ENCODE measurements at regions not wholly inside any gene's neighbourhood (a gene's known extent, or its start where the extent isn't known, plus 50 kb on each side); places are given as distances from the start of the nearest gene placed in this dataset.

DNA sequence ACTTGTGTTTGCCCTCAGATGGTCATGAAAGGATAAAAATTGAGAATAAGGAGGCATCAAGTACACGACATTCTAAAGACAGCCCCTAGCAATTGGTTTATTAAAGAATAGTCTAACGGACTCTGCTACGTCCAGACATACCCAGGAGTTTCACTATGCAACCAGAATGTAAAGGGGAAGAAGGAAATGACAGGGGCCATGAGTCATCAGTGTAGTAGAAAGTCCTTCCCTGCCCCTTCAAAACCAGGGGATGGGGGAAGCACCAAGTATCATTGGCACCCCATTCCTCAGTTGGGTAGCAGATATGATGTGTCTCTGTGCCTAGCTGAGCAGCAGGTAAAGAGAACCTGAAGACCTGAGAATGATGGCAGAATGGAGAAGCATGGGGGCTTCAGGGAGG lies 367.4 kb downstream of the IL20RB start:
- DNase-seq (ENCODE audit: low read depth in 1 of 2, low spot score in 1 of 2) = no peak
- TF ChIP-seq HOXB5 (CRISPR knock-in tag; IDR thresholded peaks at IDR 0.05) (no peak), RARB (CRISPR knock-in tag; IDR thresholded peaks at IDR 0.05) (no peak), EHMT2 (IDR thresholded peaks at IDR 0.05; ENCODE audit: low read depth) (no peak), TFCP2L1 (CRISPR knock-in tag; IDR thresholded peaks at IDR 0.05) (no peak), TP53 (CRISPR knock-in tag; IDR thresholded peaks at IDR 0.05) (no peak), RNF2 (IDR thresholded peaks at IDR 0.05; ENCODE audit: borderline replicate concordance, low read depth) (no peak)
- ATAC-seq = no peak
- Histone ChIP-seq H3K4me2 (no peak overlapping the region), H3K4me3 (no peak overlapping the region), H3K4me1 (no peaks in the 10 kb centered on the region), H3K9me3 (no peaks in the 10 kb centered on the region), H3K27ac (no peak overlapping the region)
- WGBS (ENCODE audit: missing lambda C conversion rate) = 0% methylated on average over 3 of the region's 3 CpGs
- no peak for FAIRE-seq
- ChIA-PET POLR2A (no interaction called here), CTCF (no interaction called here)

DNA sequence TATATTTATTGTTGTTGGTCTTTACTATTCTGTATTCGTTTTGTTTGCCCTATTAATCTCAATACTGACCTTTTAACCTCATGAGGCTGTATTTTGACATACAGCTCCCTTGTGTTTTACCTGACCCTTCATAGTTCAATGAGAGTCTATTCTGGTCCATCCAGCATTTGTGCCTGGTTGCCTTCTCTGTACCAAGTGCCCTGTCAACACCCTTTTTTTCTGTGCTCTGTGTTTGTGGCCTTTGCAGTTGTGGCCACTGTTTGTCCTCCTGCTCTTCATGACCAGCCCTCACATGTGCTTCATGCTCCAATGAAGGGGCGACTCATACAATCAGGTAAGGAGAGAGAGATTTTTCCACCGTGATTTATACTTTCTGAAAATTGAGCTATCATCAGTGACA lies 368.2 kb downstream of the IL20RB start:
- POLR2A ChIA-PET = no interaction called here
- Histone ChIP-seq H3K4me2 (no peak overlapping the region), H3K27ac (no peak overlapping the region), H3K4me3 (no peak overlapping the region), H3K4me1 (no peaks in the 10 kb centered on the region), H3K9me3 (no peaks in the 10 kb centered on the region)
- 0% methylated on average over 3 of the region's 3 CpGs for WGBS (ENCODE audit: missing lambda C conversion rate)
- TF ChIP-seq FOSB (CRISPR knock-in tag; IDR thresholded peaks at IDR 0.05) (no peak), HDAC2 (IDR thresholded peaks at IDR 0.05) (no peak), JUN (IDR thresholded peaks at IDR 0.05) (no peak), ZFP36 (IDR thresholded peaks at IDR 0.05; ENCODE audit: borderline replicate concordance, partially characterized antibody) (no peak), TP53 (CRISPR knock-in tag; IDR thresholded peaks at IDR 0.05) (no peak), POLR2A (IDR thresholded peaks at IDR 0.05; ENCODE audit: low read length) (no peak), RAD21 (conservative IDR thresholded peaks at IDR 0.05 in 1 of 2, IDR thresholded peaks at IDR 0.05 in 1 of 2) (no peak), RFX5 (IDR thresholded peaks at IDR 0.05) (no peak), RNF2 (IDR thresholded peaks at IDR 0.05; ENCODE audit: borderline replicate concordance, low read depth) (no peak), EHMT2 (IDR thresholded peaks at IDR 0.05; ENCODE audit: low read depth) (no peak), ZNF302 (CRISPR knock-in tag; IDR thresholded peaks at IDR 0.05) (no peak), FOXS1 (CRISPR knock-in tag; IDR thresholded peaks at IDR 0.05) (no peak)
- TF ChIP-seq, protein P1, sequence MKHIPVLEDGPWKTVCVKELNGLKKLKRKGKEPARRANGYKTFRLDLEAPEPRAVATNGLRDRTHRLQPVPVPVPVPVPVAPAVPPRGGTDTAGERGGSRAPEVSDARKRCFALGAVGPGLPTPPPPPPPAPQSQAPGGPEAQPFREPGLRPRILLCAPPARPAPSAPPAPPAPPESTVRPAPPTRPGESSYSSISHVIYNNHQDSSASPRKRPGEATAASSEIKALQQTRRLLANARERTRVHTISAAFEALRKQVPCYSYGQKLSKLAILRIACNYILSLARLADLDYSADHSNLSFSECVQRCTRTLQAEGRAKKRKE (CRISPR knock-in tag; IDR thresholded peaks at IDR 0.05; ENCODE audit: low read depth) = no peak
- TF ChIP-seq, protein P2, sequence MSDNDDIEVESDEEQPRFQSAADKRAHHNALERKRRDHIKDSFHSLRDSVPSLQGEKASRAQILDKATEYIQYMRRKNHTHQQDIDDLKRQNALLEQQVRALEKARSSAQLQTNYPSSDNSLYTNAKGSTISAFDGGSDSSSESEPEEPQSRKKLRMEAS (IDR thresholded peaks at IDR 0.05) = no peak
- TF ChIP-seq, protein P3, sequence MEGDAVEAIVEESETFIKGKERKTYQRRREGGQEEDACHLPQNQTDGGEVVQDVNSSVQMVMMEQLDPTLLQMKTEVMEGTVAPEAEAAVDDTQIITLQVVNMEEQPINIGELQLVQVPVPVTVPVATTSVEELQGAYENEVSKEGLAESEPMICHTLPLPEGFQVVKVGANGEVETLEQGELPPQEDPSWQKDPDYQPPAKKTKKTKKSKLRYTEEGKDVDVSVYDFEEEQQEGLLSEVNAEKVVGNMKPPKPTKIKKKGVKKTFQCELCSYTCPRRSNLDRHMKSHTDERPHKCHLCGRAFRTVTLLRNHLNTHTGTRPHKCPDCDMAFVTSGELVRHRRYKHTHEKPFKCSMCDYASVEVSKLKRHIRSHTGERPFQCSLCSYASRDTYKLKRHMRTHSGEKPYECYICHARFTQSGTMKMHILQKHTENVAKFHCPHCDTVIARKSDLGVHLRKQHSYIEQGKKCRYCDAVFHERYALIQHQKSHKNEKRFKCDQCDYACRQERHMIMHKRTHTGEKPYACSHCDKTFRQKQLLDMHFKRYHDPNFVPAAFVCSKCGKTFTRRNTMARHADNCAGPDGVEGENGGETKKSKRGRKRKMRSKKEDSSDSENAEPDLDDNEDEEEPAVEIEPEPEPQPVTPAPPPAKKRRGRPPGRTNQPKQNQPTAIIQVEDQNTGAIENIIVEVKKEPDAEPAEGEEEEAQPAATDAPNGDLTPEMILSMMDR (IDR thresholded peaks at IDR 0.05) = no peak
- TF ChIP-seq, protein P4, sequence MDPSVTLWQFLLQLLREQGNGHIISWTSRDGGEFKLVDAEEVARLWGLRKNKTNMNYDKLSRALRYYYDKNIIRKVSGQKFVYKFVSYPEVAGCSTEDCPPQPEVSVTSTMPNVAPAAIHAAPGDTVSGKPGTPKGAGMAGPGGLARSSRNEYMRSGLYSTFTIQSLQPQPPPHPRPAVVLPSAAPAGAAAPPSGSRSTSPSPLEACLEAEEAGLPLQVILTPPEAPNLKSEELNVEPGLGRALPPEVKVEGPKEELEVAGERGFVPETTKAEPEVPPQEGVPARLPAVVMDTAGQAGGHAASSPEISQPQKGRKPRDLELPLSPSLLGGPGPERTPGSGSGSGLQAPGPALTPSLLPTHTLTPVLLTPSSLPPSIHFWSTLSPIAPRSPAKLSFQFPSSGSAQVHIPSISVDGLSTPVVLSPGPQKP (IDR thresholded peaks at IDR 0.05; ENCODE audit: low read depth, low read length) = no peak
- TF ChIP-seq, protein P5, sequence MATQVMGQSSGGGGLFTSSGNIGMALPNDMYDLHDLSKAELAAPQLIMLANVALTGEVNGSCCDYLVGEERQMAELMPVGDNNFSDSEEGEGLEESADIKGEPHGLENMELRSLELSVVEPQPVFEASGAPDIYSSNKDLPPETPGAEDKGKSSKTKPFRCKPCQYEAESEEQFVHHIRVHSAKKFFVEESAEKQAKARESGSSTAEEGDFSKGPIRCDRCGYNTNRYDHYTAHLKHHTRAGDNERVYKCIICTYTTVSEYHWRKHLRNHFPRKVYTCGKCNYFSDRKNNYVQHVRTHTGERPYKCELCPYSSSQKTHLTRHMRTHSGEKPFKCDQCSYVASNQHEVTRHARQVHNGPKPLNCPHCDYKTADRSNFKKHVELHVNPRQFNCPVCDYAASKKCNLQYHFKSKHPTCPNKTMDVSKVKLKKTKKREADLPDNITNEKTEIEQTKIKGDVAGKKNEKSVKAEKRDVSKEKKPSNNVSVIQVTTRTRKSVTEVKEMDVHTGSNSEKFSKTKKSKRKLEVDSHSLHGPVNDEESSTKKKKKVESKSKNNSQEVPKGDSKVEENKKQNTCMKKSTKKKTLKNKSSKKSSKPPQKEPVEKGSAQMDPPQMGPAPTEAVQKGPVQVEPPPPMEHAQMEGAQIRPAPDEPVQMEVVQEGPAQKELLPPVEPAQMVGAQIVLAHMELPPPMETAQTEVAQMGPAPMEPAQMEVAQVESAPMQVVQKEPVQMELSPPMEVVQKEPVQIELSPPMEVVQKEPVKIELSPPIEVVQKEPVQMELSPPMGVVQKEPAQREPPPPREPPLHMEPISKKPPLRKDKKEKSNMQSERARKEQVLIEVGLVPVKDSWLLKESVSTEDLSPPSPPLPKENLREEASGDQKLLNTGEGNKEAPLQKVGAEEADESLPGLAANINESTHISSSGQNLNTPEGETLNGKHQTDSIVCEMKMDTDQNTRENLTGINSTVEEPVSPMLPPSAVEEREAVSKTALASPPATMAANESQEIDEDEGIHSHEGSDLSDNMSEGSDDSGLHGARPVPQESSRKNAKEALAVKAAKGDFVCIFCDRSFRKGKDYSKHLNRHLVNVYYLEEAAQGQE (IDR thresholded peaks at IDR 0.05) = no peak
- TF ChIP-seq, protein P6, sequence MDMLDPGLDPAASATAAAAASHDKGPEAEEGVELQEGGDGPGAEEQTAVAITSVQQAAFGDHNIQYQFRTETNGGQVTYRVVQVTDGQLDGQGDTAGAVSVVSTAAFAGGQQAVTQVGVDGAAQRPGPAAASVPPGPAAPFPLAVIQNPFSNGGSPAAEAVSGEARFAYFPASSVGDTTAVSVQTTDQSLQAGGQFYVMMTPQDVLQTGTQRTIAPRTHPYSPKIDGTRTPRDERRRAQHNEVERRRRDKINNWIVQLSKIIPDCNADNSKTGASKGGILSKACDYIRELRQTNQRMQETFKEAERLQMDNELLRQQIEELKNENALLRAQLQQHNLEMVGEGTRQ (IDR thresholded peaks at IDR 0.05) = no peak
- FAIRE-seq (no peak), DNase-seq (ENCODE audit: low read depth in 1 of 2, low spot score in 1 of 2) (no peak), ATAC-seq (no peak)
- CTCF ChIA-PET = no interaction called here

Measured in A549 (cell line).